GM12891 (cell line): ENCODE measurements at regions not wholly inside any gene's neighbourhood (a gene's known extent, or its start where the extent isn't known, plus 50 kb on each side); places are given as distances from the start of the nearest gene placed in this dataset.

ENCODE experiments used
- PAX5 ChIP-seq: IDR thresholded peaks from 2 replicates; pipeline ENCODE4 v1.6.1; 2011; ENCODE audit warnings: low read length, moderate library complexity, mild to moderate bottlenecking; ENCODE audit not compliant: insufficient read depth, severe bottlenecking
- POLR2A ChIP-seq: IDR thresholded peaks from 2 replicates; pipeline ENCODE4 v1.6.1; 2011; ENCODE audit warnings: low read depth, low read length, control low read depth
- POLR2AphosphoS5 ChIP-seq: IDR thresholded peaks from 2 replicates; pipeline ENCODE4 v1.6.1; 2011; ENCODE audit warnings: low read depth, low read length, control low read depth
- POU2F2 ChIP-seq: IDR thresholded peaks from 2 replicates; pipeline ENCODE4 v1.6.1; 2011; ENCODE audit warnings: low read depth, mild to moderate bottlenecking, control low read depth, low read length, moderate library complexity
- SPI1 ChIP-seq: IDR thresholded peaks from 2 replicates; pipeline ENCODE4 v1.6.1; 2011; ENCODE audit warnings: low read depth, low read length, control low read depth
- TAF1 ChIP-seq: IDR thresholded peaks from 2 replicates; pipeline ENCODE4 v1.6.1; 2011; ENCODE audit warnings: low read depth, low read length, control low read depth

DNA sequence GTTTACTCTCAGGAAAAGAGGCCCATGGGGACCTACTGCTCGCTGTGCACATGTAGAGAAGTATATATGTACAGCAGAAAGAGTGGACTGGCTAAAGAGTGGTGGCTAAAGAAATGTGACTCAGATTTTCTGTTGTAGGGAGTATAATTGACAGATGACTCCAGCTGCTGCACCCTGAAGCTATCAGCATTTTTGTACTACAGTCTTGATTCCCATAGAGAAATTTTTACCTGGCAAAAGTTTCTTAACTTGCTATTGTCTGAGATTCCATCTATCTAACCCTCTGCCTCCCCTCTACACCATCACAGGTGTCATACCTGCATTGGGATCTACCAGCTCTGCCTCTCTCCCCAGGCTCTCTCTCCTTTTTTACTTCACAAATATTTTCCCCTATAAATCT lies 296.0 kb upstream of the KYNU start:
- TF ChIP-seq POLR2AphosphoS5 (no peak), SPI1 (no peak), POLR2A (no peak), POU2F2 (no peak), TAF1 (no peak), PAX5 (no peak)
